ENCODE measurements at regions not wholly inside any gene's neighbourhood (a gene's known extent, or its start where the extent isn't known, plus 50 kb on each side); places are given as distances from the start of the nearest gene placed in this dataset.

DNA sequence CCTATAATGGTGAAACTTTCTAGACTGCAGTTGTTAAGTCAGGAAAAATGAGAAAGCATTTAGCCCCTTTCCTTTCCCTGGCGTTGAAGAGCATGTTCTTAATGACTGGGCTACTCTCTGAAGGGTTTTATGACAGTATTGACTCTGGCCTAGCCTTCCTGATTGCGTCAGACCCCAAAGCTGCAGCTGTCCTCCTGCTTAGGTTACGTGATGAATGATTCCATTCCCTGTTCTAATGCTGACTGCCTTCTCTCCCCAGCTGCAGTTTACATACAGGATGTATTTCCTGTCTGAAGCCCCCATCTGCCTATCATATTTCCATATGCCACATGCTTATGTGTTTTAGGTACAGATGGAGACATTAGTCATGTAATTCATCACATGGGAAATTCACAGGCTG lies 105.8 kb upstream of the EGFL6 start:
- TF ChIP-seq, protein P1, sequence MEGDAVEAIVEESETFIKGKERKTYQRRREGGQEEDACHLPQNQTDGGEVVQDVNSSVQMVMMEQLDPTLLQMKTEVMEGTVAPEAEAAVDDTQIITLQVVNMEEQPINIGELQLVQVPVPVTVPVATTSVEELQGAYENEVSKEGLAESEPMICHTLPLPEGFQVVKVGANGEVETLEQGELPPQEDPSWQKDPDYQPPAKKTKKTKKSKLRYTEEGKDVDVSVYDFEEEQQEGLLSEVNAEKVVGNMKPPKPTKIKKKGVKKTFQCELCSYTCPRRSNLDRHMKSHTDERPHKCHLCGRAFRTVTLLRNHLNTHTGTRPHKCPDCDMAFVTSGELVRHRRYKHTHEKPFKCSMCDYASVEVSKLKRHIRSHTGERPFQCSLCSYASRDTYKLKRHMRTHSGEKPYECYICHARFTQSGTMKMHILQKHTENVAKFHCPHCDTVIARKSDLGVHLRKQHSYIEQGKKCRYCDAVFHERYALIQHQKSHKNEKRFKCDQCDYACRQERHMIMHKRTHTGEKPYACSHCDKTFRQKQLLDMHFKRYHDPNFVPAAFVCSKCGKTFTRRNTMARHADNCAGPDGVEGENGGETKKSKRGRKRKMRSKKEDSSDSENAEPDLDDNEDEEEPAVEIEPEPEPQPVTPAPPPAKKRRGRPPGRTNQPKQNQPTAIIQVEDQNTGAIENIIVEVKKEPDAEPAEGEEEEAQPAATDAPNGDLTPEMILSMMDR (optimal IDR thresholded peaks at IDR 0.05 in 1 of 3, IDR thresholded peaks at IDR 0.05 in 1 of 3, conservative IDR thresholded peaks at IDR 0.05 in 1 of 3; ENCODE audit: extremely low read depth in 1 of 3, insufficient read depth in 2 of 3, low read length in 3 of 3), result no peak
- no peak for TF ChIP-seq EZH2 (IDR thresholded peaks at IDR 0.05; ENCODE audit: low read length)

Data from keratinocyte (primary cell).